Mesodermal cell (in vitro differentiated cells): ENCODE measurements at regions not wholly inside any gene's neighbourhood (a gene's known extent, or its start where the extent isn't known, plus 50 kb on each side); places are given as distances from the start of the nearest gene placed in this dataset.
"Not testable (repeated sequence)": the region's sequence is repeated elsewhere in the genome, so short reads cannot be mapped to it uniquely, and the experiment has no call there.

Source experiments
- H3K27ac ChIP-seq: 2 replicates; pipeline ENCODE4 v1.7.0; 2013; ENCODE audit warnings: mild to moderate bottlenecking, low read depth, low read length, moderate library complexity; ENCODE audit not compliant: severe bottlenecking
- H3K36me3 ChIP-seq: 2 replicates; pipeline ENCODE4 v1.7.1; 2013; ENCODE audit warnings: mild to moderate bottlenecking, low read length, moderate library complexity; ENCODE audit not compliant: control insufficient read depth, insufficient read depth
- H3K4me1 ChIP-seq: one replicate; pipeline ENCODE4 v1.7.1; 2013; ENCODE audit warnings: mild to moderate bottlenecking, low read length; ENCODE audit not compliant: insufficient read depth, control insufficient read depth, poor library complexity, severe bottlenecking
- H3K4me3 ChIP-seq: 2 replicates; pipeline ENCODE4 v1.7.0; 2013; ENCODE audit warnings: low read length, control low read depth, mild to moderate bottlenecking; ENCODE audit not compliant: insufficient read depth, poor library complexity, severe bottlenecking; ENCODE audit errors: extremely low read depth
- H3K9me3 ChIP-seq: 2 replicates; pipeline ENCODE4 v1.7.1; 2013; ENCODE audit warnings: mild to moderate bottlenecking, low read length, moderate library complexity; ENCODE audit not compliant: control insufficient read depth
- WGBS, 2 experiments: methylation state at CpG; one replicate each; pipeline ENCODE4 v1.1.5; 2013; ENCODE audit warnings: missing lambda C conversion rate in 2 of 2; ENCODE audit not compliant: insufficient coverage in 2 of 2; 5-methylcytosine and 5-hydroxymethylcytosine counted together

DNA sequence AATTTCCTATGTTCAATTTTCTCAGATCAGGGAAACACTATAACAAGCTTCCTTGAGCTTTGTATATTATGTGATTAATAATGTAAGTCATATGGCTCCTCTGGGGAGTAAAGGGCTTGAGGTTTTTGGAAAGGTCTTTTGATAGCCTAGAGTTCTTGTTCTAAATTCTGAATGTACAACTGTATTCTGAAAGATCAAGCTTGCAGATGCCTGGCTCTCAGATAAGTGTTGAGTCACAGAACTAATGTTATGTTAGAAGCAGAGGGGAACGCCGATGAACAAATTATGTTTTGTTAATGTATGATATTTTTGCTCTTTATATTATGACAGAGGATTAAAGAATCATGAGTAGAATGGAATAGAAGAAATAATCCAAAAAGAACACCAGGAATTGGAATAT is 170.1 kb downstream of the RPRM start:
- 80% methylated on average over 2 of the region's 2 CpGs; no CpG with 5 or more reads in 1 of the 2 experiments for WGBS, 2 experiments
- Histone ChIP-seq H3K4me3 (no peak overlapping the region), H3K9me3 (no peaks in the 10 kb centered on the region), H3K27ac (no peak overlapping the region), H3K4me1 (no peaks in the 10 kb centered on the region), H3K36me3 (no peaks in the 10 kb centered on the region)

DNA sequence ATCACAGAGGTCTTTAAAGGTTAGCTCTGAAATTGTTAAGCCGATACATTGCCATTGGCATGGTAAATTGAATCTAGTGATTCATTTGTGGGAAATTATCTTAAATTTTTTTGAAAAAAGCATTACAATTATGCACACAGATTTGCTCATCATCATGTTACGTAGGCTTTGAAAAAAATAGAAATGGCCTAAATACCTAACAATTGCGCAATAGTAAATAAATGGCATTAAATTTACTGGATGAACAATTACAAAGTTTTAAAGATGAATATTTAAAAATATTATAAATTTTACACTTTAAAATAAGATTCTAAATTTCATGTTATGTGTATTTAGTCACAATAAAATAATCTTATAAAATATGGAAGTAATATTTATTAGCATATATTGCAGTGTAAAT is 171.3 kb downstream of the RPRM start:
- WGBS, 2 experiments, result 100% methylated on average over 1 of the region's 3 CpGs; no CpG with 5 or more reads in 1 of the 2 experiments
- Histone ChIP-seq H3K4me3 (no peak overlapping the region), H3K36me3 (no peaks in the 10 kb centered on the region), H3K9me3 (no peaks in the 10 kb centered on the region), H3K27ac (no peak overlapping the region), H3K4me1 (no peaks in the 10 kb centered on the region)

DNA sequence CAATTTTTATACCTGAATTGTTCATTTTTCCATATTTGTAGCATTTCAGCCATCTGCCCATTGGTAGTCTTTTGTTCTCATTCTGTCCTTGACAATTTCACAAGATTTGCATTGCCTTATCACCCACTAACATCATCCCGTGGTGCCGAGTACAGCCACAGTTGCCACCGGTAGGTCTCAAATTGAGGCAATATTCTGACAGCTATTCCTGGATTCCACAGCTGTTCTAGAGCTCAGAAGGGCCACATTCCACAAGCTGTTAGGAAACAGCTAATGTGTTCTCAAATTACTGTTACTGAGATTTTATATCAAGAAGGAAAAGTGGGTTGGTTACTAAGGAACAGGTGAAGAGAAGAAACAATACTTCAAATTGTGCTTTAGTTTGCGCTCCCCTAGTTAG is 178.8 kb downstream of the RPRM start:
- no peak overlapping the region for H3K27ac ChIP-seq
- WGBS, 2 experiments, result 94 to 97% methylated on average over 3 of the region's 4 CpGs
- H3K4me1 ChIP-seq, result no peaks in the 10 kb centered on the region
- H3K4me3 ChIP-seq, result no peak overlapping the region
- no peaks in the 10 kb centered on the region for H3K9me3 ChIP-seq
- no peaks in the 10 kb centered on the region for H3K36me3 ChIP-seq

DNA sequence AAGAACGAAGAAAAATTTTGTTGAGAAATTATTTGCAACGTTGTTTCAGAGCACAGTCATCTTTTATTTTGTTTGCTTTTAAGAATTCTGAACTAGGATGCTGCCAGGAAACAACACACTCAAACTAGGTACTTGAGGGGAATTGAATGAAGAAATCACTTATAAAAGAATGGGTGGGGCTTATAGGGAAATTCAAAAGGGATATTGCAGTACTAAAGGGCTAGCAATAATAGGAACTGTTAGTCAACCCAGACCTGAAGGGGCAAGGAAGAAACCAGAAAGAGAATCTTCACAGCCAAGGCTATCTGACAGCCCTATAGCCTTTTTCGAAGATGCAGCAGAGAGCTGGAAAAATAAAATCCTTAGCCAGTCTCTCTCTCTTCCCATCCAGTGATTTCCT is 179.3 kb downstream of the RPRM start:
- WGBS, 2 experiments, result 71 to 100% methylated on average over 1 to 2 of the region's 3 CpGs
- H3K27ac ChIP-seq, result no peak overlapping the region
- H3K9me3 ChIP-seq, result no peaks in the 10 kb centered on the region
- H3K4me1 ChIP-seq, result no peaks in the 10 kb centered on the region
- H3K36me3 ChIP-seq, result no peaks in the 10 kb centered on the region
- H3K4me3 ChIP-seq, result no peak overlapping the region

DNA sequence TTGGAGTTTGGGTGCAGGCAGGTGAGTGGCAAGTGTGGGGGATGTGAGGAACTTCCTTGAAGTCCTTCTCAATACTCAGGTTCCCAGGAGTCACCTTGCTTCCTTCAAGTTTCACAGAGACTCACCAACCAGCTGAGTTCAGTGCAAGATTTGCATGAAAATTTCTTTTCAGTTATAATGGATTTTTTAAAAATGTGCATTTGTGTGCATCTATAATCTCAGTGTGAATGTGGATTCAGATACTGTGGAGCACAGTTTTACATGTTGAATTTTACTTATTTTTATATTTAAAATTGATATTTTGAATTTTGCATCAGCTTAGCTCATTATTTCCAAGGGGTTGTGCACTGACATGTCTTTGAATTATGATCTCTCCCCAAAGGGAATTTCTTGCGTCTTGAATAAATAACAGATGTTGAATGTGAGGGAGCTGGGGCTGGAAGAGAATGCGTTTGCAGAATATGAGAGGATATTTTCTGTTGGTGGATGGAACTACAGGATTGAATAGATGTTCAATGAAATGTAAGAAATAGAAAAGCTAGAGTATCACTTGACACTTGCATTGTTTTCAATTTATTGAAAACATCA is 184.3 kb downstream of the RPRM start:
- no peak overlapping the region for H3K4me3 ChIP-seq
- no peaks in the 10 kb centered on the region for H3K9me3 ChIP-seq
- WGBS, 2 experiments, result 42 to 100% methylated on average over 1 to 2 of the region's 2 CpGs
- no peaks in the 10 kb centered on the region for H3K4me1 ChIP-seq
- H3K27ac ChIP-seq, result no peak overlapping the region
- no peaks in the 10 kb centered on the region for H3K36me3 ChIP-seq

DNA sequence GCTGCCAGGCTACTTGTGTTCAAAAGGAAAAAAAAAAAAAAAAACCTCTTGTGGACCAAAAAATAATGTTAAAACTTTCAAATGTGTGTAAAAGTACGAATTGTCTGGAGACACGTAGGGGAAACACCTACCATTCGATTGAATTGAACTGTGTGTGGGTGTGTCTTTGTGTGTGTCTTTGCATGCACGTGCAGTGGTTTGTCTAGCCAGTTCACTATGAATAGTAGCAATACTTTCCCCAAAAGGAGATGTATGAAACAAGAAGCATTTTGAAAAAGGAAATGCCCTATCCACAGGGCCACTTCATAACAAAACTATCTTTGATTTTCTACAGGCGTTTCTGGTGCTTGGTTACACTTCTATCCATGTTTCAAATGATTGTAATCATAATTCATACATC is 186.8 kb downstream of the RPRM start:
- Histone ChIP-seq H3K4me3 (no peak overlapping the region), H3K4me1 (no peaks in the 10 kb centered on the region), H3K9me3 (no peaks in the 10 kb centered on the region), H3K36me3 (no peaks in the 10 kb centered on the region), H3K27ac (no peak overlapping the region)
- 100% methylated on average over 1 of the region's 5 CpGs; no CpG with 5 or more reads in 1 of the 2 experiments for WGBS, 2 experiments

DNA sequence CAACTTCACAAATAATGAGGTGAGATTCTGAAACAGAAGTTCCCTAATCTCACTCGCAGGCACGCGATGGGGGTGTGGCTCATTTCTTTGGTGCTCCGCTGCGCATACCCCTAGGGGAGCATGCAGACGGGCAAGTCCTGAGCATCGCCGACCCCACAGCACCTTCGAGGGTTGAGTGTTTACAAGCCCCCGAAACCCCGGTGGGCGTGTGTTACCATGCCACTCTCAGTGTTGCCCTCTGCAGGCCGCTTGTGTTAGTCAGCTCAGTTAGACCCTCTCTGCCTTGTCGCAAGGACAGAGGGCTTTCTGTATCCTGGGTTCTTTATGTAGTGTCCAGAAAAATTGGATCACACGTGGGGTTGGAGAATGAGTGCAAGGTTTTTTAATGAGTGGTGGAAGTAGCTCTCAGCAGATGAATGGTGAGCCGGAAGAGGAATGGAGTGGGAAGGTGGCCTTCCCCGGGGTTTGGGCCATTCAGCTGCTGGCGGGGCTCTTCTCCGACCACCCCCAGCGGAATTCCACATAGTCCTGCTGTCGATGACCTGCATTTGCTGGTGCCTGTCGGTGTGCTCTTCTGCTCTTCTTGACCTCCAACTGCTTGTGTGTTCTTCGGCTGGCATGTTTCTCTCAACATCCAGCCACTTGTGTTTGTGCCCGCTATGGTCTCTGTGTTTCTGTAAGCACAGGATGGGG is 191.3 kb downstream of the RPRM start:
- Histone ChIP-seq H3K36me3 (no peaks in the 10 kb centered on the region), H3K27ac (no peak overlapping the region), H3K4me3 (peak overlapping the region; percentile 17), H3K9me3 (no peaks in the 10 kb centered on the region), H3K4me1 (no peaks in the 10 kb centered on the region)
- WGBS, 2 experiments, result 41 to 47% methylated on average over 21 to 22 of the region's 24 CpGs

DNA sequence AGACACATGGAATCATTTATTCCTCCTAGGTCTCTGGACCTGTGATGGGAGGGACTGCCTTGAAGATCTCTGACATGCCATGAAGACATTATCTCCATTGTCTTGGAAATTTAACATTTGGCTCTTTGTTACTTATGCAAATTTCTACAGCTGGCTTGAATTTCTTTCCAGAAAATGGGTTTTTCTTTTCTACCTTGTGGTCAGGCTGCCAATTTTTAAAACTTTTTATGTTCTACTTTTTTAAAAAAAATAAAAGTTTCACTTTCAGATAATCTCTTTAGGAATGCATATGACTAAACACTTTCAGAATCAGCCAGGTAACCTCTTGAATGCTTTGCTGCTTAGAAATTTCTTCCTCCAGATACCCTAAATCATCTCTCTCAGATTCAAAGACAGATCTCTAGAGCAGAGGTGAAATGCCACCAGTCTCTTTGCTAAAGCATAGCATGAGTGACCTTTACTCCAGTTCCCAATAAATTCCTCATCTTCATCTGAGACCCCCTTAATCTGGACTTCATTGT is 209.6 kb downstream of the RPRM start:
- Histone ChIP-seq H3K36me3 (no peaks in the 10 kb centered on the region), H3K9me3 (no peaks in the 10 kb centered on the region), H3K4me3 (no peak overlapping the region), H3K4me1 (no peaks in the 10 kb centered on the region), H3K27ac (no peak overlapping the region)

DNA sequence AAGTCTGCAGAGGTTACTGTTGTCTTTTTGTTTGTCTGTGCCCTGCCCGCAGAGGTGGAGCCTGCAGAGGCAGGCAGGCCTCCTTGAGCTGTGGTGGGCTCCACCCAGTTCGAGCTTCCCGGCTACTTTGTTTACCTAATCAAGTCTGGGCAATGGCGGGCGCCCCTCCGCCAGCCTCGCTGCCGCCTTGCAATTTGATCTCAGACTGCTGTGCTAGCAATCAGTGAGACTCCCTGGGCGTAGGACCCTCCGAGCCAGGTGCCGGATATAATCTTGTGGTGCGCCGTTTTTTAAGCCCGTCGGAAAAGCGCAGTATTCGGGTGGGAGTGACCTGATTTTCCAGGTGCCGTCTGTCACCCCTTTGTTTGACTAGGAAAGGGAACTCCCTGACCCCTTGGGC is 221.7 kb downstream of the RPRM start:
- H3K27ac ChIP-seq, H3K9me3 ChIP-seq, H3K36me3 ChIP-seq, H3K4me3 ChIP-seq, H3K4me1 ChIP-seq: not testable (repeated sequence)
- WGBS, 2 experiments, result 90 to 100% methylated on average over 1 to 14 of the region's 18 CpGs

DNA sequence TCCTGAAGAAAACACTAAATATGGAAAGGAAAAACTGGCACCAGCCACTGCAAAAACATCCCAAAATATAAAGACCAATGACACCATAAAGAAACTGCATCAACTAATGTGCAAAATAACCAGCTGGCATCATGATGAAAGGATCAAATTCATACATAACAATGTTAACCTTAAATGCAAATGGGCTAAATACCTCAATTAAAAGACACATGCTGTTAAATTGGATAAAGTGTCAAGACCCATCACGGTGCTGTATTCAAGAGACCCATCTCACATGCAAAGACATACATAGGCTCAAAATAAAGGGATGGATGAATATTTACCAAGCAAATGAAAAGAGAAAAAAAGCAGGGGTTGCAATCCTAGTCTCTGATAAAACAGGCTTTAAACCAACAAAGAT is 231.9 kb downstream of the RPRM start:
- not testable (repeated sequence) for H3K9me3 ChIP-seq, H3K4me1 ChIP-seq, H3K27ac ChIP-seq, H3K36me3 ChIP-seq, H3K4me3 ChIP-seq
- no CpG with 5 or more reads among the region's 1 CpG for WGBS, 2 experiments

DNA sequence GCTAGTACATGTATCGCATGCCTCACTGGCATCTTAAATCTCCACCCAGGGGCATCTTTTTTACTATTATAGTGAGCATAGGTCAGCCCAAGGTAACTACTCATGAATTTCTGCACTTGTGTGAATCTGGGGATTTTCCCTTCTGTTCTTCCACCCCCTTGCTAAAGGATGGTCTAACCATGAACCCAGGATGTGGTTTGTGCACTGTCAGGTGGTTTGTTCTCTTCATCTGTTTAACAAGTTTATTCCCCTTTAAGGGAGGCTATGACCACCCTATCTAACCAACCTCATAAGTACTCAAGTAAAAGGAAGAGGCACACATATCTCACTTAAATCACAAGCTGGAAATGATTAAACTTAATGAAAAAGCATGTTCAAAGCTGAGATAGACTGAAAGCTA is 243.0 kb downstream of the RPRM start:
- Histone ChIP-seq H3K36me3 (no peaks in the 10 kb centered on the region), H3K27ac (no peak overlapping the region), H3K4me1 (no peaks in the 10 kb centered on the region), H3K4me3 (no peak overlapping the region), H3K9me3 (no peaks in the 10 kb centered on the region)
- 100% methylated on average over 1 of the region's 1 CpG; no CpG with 5 or more reads in 1 of the 2 experiments for WGBS, 2 experiments
